ENCODE measurements at regions not wholly inside any gene's neighbourhood (a gene's known extent, or its start where the extent isn't known, plus 50 kb on each side); places are given as distances from the start of the nearest gene placed in this dataset.

- no peak overlapping the region for H3K4me3 ChIP-seq (IDR thresholded peaks at IDR 0.05; ENCODE audit: insufficient read depth, low read depth, low read length)
- TF ChIP-seq, protein P1, sequence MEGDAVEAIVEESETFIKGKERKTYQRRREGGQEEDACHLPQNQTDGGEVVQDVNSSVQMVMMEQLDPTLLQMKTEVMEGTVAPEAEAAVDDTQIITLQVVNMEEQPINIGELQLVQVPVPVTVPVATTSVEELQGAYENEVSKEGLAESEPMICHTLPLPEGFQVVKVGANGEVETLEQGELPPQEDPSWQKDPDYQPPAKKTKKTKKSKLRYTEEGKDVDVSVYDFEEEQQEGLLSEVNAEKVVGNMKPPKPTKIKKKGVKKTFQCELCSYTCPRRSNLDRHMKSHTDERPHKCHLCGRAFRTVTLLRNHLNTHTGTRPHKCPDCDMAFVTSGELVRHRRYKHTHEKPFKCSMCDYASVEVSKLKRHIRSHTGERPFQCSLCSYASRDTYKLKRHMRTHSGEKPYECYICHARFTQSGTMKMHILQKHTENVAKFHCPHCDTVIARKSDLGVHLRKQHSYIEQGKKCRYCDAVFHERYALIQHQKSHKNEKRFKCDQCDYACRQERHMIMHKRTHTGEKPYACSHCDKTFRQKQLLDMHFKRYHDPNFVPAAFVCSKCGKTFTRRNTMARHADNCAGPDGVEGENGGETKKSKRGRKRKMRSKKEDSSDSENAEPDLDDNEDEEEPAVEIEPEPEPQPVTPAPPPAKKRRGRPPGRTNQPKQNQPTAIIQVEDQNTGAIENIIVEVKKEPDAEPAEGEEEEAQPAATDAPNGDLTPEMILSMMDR (conservative IDR thresholded peaks at IDR 0.05; ENCODE audit: low read depth, low read length), result no peak
- no peaks in the 10 kb centered on the region for H3K36me3 ChIP-seq (ENCODE audit: insufficient read depth)
- no peak overlapping the region for H3K9ac ChIP-seq
- H2AFZ ChIP-seq (ENCODE audit: low read depth), result no peak overlapping the region
- peaks cover 30% of the 10 kb centered on the region for H3K4me1 ChIP-seq (ENCODE audit: low read depth, poor library complexity, severe bottlenecking)
- no peak overlapping the region for H3K27ac ChIP-seq
- no peaks in the 10 kb centered on the region for H3K27me3 ChIP-seq (ENCODE audit: insufficient read depth, low read depth)
- H4K20me1 ChIP-seq (ENCODE audit: insufficient read depth), result no peaks in the 10 kb centered on the region
- no peaks in the 10 kb centered on the region for H3K79me2 ChIP-seq (ENCODE audit: insufficient read depth, low read depth)
- H3K4me2 ChIP-seq, result no peak overlapping the region
Measured at GRCh38 chr5:109997161-109997560, 307.4 kb downstream of the MAN2A1 start.

DNA sequence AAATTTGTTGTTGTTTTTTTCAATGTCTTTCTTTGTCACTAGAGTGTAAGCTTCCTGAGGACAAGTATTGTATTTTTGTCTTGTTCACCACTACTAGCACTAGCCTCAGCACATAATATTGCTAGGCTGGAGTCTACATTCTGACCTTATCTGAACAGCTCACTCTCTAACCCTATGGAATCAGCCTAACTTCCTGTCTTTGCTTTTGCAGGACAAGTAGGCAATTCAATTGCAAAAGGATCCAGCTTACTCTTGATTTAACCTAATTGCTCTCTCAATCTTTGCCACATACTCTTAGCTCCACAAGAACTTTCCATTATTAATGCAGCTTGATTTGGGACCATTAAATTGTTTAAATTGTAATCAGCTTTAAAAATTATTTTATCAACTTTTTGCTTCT lies 308.5 kb downstream of the MAN2A1 start:
- Histone ChIP-seq H3K36me3 (ENCODE audit: insufficient read depth) (no peaks in the 10 kb centered on the region), H3K4me1 (ENCODE audit: low read depth, poor library complexity, severe bottlenecking) (peaks cover 35% of the 10 kb centered on the region), H3K27ac (no peak overlapping the region), H3K79me2 (ENCODE audit: insufficient read depth, low read depth) (no peaks in the 10 kb centered on the region), H3K4me2 (no peak overlapping the region), H3K27me3 (ENCODE audit: insufficient read depth, low read depth) (no peaks in the 10 kb centered on the region), H2AFZ (ENCODE audit: low read depth) (no peak overlapping the region), H3K4me3 (IDR thresholded peaks at IDR 0.05; ENCODE audit: insufficient read depth, low read depth, low read length) (no peak overlapping the region), H4K20me1 (ENCODE audit: insufficient read depth) (no peaks in the 10 kb centered on the region), H3K9ac (no peak overlapping the region)
- TF ChIP-seq, protein P1 (conservative IDR thresholded peaks at IDR 0.05; ENCODE audit: low read depth, low read length), result no peak

GRCh38 chr5:109998726-109999125 lies 309.0 kb downstream of the MAN2A1 start:
- Histone ChIP-seq H3K27ac (no peak overlapping the region), H3K36me3 (ENCODE audit: insufficient read depth) (no peaks in the 10 kb centered on the region), H3K27me3 (ENCODE audit: insufficient read depth, low read depth) (no peaks in the 10 kb centered on the region), H4K20me1 (ENCODE audit: insufficient read depth) (no peaks in the 10 kb centered on the region), H3K4me2 (no peak overlapping the region), H3K4me1 (ENCODE audit: low read depth, poor library complexity, severe bottlenecking) (peaks cover 35% of the 10 kb centered on the region), H3K4me3 (IDR thresholded peaks at IDR 0.05; ENCODE audit: insufficient read depth, low read depth, low read length) (no peak overlapping the region), H2AFZ (ENCODE audit: low read depth) (no peak overlapping the region), H3K9ac (no peak overlapping the region), H3K79me2 (ENCODE audit: insufficient read depth, low read depth) (no peaks in the 10 kb centered on the region)
- TF ChIP-seq, protein P1 (conservative IDR thresholded peaks at IDR 0.05; ENCODE audit: low read depth, low read length), result no peak

DNA sequence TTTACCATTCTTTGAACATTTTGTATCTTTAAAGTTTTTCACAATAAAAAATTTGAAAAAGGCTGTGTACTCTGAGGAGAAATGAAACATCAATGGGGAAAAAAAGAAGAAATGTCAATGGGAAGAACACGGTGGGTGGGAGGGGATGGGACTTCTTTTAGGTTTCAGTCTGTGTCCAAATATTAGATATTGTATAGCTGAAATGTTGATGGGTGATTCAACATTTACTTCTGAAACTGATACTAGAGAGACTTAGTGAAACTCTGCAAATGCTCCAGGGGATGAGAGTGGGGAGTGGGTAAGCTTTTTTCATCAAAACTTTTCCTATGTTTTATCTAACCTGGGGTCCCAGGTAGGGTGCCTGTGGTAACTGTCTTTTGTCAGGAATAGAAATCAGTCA lies 311.9 kb downstream of the MAN2A1 start:
- TF ChIP-seq, protein P1 (conservative IDR thresholded peaks at IDR 0.05; ENCODE audit: low read depth, low read length), result no peak
- peaks cover 35% of the 10 kb centered on the region for H3K4me1 ChIP-seq (ENCODE audit: low read depth, poor library complexity, severe bottlenecking)
- no peak overlapping the region for H2AFZ ChIP-seq (ENCODE audit: low read depth)
- no peaks in the 10 kb centered on the region for H3K36me3 ChIP-seq (ENCODE audit: insufficient read depth)
- H3K4me2 ChIP-seq, result peak overlapping the region; percentile 55
- no peaks in the 10 kb centered on the region for H3K27me3 ChIP-seq (ENCODE audit: insufficient read depth, low read depth)
- no peak overlapping the region for H3K4me3 ChIP-seq (IDR thresholded peaks at IDR 0.05; ENCODE audit: insufficient read depth, low read depth, low read length)
- no peak overlapping the region for H3K27ac ChIP-seq
- no peaks in the 10 kb centered on the region for H4K20me1 ChIP-seq (ENCODE audit: insufficient read depth)
- no peaks in the 10 kb centered on the region for H3K79me2 ChIP-seq (ENCODE audit: insufficient read depth, low read depth)
- H3K9ac ChIP-seq, result no peak overlapping the region

Data from KMS-11 (cell line).